GM12874 (cell line): ENCODE measurements at regions not wholly inside any gene's neighbourhood (a gene's known extent, or its start where the extent isn't known, plus 50 kb on each side); places are given as distances from the start of the nearest gene placed in this dataset.

Experiments used
- CTCF ChIP-seq: IDR thresholded peaks from 2 replicates; pipeline ENCODE4 v1.5.1; 2011; ENCODE audit warnings: low read depth, mild to moderate bottlenecking, control low read depth, low read length, moderate library complexity; ENCODE audit not compliant: insufficient read depth

- no peak for TF ChIP-seq CTCF
Observed at GRCh38 chrX:63050225-63050624, 300.9 kb downstream of the SPIN4 start.

GRCh38 chrX:63032811-63033210 lies 318.3 kb downstream of the SPIN4 start:
- no peak for TF ChIP-seq CTCF

GRCh38 chrX:63013549-63013948 lies 337.6 kb downstream of the SPIN4 start:
- no peak for TF ChIP-seq CTCF

GRCh38 chrX:63012574-63012973 lies 338.6 kb downstream of the SPIN4 start:
- no peak for TF ChIP-seq CTCF
